GM23338 (cell line): ENCODE measurements at regions not wholly inside any gene's neighbourhood (a gene's known extent, or its start where the extent isn't known, plus 50 kb on each side); places are given as distances from the start of the nearest gene placed in this dataset.

Source experiments
- CREB1 ChIP-seq: fragments of 250-450 bp; sonication (Bioruptor Pico); IDR thresholded peaks from 2 replicates; pipeline ENCODE4 v1.5.0; 2020; ENCODE audit warnings: low read depth, mild to moderate bottlenecking, moderate library complexity
- EZH2 ChIP-seq: fragments of 200-600 bp; sonication (generic); IDR thresholded peaks from one replicate; pipeline ENCODE4 v1.8.0; 2017; ENCODE audit warnings: antibody characterized with exemption, mild to moderate bottlenecking, low read depth; ENCODE audit not compliant: unreplicated experiment
- EZH2phosphoT487 ChIP-seq: fragments of 200-600 bp; sonication (generic); IDR thresholded peaks from one replicate; pipeline ENCODE4 v1.8.1; 2018; ENCODE audit warnings: antibody characterized with exemption; ENCODE audit not compliant: unreplicated experiment
- POLR2AphosphoS5 ChIP-seq: IDR thresholded peaks from 2 replicates; pipeline ENCODE4 v1.6.1; 2016; ENCODE audit warnings: antibody characterized with exemption, low read depth
- TF ChIP-seq, protein P1 (sequence below), 2 experiments: fragments of 200-600 bp in 1 of 2; sonication (generic) in 1 of 2; conservative IDR thresholded peaks; 2 replicates each; pipeline versions ENCODE4 v1.5.1 to v1.6.1; 2016 to 2017; ENCODE audit warnings: antibody characterized with exemption in 2 of 2, low read depth in 2 of 2, mild to moderate bottlenecking in 2 of 2, moderate library complexity in 1 of 2
- TF ChIP-seq, protein P2 (sequence below): IDR thresholded peaks from one replicate; pipeline ENCODE4 v1.6.1; 2018; ENCODE audit warnings: antibody characterized with exemption; ENCODE audit not compliant: unreplicated experiment

DNA sequence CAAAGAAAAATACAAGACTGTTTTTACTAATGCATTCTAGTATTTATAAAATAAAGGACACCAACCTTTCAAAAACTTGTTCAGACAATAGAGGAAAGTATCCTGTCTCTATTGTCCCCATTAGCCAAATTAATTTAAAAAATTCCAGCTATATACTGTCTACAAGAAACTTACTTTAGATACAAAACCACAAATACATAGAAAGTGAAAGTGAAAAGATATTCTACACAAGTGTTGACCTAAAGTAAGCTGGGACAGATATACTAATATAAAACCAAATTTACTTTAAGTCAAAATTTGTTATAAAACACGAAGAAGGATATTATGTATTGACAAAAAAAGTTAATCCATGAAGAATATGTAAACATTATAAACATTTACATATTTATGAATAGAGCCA lies 893.3 kb upstream of the TMEFF2 start:
- TF ChIP-seq, protein P1, sequence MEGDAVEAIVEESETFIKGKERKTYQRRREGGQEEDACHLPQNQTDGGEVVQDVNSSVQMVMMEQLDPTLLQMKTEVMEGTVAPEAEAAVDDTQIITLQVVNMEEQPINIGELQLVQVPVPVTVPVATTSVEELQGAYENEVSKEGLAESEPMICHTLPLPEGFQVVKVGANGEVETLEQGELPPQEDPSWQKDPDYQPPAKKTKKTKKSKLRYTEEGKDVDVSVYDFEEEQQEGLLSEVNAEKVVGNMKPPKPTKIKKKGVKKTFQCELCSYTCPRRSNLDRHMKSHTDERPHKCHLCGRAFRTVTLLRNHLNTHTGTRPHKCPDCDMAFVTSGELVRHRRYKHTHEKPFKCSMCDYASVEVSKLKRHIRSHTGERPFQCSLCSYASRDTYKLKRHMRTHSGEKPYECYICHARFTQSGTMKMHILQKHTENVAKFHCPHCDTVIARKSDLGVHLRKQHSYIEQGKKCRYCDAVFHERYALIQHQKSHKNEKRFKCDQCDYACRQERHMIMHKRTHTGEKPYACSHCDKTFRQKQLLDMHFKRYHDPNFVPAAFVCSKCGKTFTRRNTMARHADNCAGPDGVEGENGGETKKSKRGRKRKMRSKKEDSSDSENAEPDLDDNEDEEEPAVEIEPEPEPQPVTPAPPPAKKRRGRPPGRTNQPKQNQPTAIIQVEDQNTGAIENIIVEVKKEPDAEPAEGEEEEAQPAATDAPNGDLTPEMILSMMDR (conservative IDR thresholded peaks at IDR 0.05; ENCODE audit: low read depth in 2 of 2), result no peak
- TF ChIP-seq CREB1 (CRISPR knock-in tag) (no peak), EZH2 (no peak), POLR2AphosphoS5 (no peak), EZH2phosphoT487 (no peak)
- TF ChIP-seq, protein P2, sequence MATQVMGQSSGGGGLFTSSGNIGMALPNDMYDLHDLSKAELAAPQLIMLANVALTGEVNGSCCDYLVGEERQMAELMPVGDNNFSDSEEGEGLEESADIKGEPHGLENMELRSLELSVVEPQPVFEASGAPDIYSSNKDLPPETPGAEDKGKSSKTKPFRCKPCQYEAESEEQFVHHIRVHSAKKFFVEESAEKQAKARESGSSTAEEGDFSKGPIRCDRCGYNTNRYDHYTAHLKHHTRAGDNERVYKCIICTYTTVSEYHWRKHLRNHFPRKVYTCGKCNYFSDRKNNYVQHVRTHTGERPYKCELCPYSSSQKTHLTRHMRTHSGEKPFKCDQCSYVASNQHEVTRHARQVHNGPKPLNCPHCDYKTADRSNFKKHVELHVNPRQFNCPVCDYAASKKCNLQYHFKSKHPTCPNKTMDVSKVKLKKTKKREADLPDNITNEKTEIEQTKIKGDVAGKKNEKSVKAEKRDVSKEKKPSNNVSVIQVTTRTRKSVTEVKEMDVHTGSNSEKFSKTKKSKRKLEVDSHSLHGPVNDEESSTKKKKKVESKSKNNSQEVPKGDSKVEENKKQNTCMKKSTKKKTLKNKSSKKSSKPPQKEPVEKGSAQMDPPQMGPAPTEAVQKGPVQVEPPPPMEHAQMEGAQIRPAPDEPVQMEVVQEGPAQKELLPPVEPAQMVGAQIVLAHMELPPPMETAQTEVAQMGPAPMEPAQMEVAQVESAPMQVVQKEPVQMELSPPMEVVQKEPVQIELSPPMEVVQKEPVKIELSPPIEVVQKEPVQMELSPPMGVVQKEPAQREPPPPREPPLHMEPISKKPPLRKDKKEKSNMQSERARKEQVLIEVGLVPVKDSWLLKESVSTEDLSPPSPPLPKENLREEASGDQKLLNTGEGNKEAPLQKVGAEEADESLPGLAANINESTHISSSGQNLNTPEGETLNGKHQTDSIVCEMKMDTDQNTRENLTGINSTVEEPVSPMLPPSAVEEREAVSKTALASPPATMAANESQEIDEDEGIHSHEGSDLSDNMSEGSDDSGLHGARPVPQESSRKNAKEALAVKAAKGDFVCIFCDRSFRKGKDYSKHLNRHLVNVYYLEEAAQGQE, result no peak
